SK-N-MC (cell line): ENCODE measurements at regions not wholly inside any gene's neighbourhood (a gene's known extent, or its start where the extent isn't known, plus 50 kb on each side); places are given as distances from the start of the nearest gene placed in this dataset.

Experiments used
- EZH2 ChIP-seq: fragments of 200-600 bp; sonication (generic); IDR thresholded peaks from one replicate; pipeline ENCODE4 v1.6.1; 2017; ENCODE audit warnings: antibody characterized with exemption
- POLR2AphosphoS5 ChIP-seq: IDR thresholded peaks from 2 replicates; pipeline ENCODE4 v1.6.1; 2012; ENCODE audit warnings: mild to moderate bottlenecking, low read depth, low read length, borderline replicate concordance

DNA sequence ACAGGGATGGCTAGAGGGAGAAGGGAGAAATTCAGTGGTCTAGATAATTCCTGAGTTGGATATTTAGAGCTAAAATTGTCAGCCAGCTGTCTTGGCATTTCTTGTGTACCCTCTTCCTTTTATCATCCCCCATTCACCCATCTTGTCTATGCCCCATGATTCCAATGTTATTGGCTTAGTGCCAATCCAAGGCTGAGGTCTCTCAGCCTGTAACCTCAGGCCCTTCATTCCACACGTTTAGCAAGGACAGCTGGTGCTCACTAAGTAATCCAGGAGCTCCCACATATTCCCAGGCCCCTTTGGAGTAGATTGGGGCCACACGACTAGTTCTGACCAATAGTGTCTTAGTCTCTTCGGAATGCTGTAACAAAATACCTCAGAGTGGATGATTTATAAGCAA, 112.4 kb upstream of the ATXN1 start:
- TF ChIP-seq POLR2AphosphoS5 (no peak), EZH2 (no peak)
